ENCODE measurements at regions not wholly inside any gene's neighbourhood (a gene's known extent, or its start where the extent isn't known, plus 50 kb on each side); places are given as distances from the start of the nearest gene placed in this dataset.
A peak's percentile ranks its signal among the peaks of the same experiment; 100 is the strongest.
"Not testable (repeated sequence)": the region's sequence is repeated elsewhere in the genome, so short reads cannot be mapped to it uniquely, and the experiment has no call there.

- no peak overlapping the region for H3K27ac Mint-ChIP-seq (ENCODE audit: unreplicated experiment)
- peaks cover 10% of the 10 kb centered on the region for H3K4me1 Mint-ChIP-seq (ENCODE audit: low read depth, unreplicated experiment)
- DNase-seq: no peak
- no peaks in the 10 kb centered on the region for H3K9me3 Mint-ChIP-seq (ENCODE audit: low read depth, unreplicated experiment)
- CTCF ChIA-PET: no interaction called here
- no TSS peak for BruUV-seq (replicated peaks)
- TF ChIP-seq CTCF (IDR thresholded peaks at IDR 0.05; ENCODE audit: unreplicated experiment): no peak
- H3K36me3 Mint-ChIP-seq (ENCODE audit: insufficient read depth, unreplicated experiment): no peaks in the 10 kb centered on the region
- intact Hi-C loops (cut with micrococcal nuclease; ENCODE audit: unreplicated experiment): no loop called here
- no peaks in the 10 kb centered on the region for H3K27me3 Mint-ChIP-seq (ENCODE audit: unreplicated experiment)
- H3K4me3 Mint-ChIP-seq (ENCODE audit: low read depth, unreplicated experiment): no peak overlapping the region
Measured at GRCh38 chr3:20563251-20563650, 377.2 kb upstream of the SGO1 start.

- CTCF ChIA-PET: no interaction called here
- intact Hi-C loops (cut with micrococcal nuclease; ENCODE audit: unreplicated experiment): no loop called here
- H3K4me3 Mint-ChIP-seq (ENCODE audit: low read depth, unreplicated experiment): no peak overlapping the region
- no peak for TF ChIP-seq CTCF (IDR thresholded peaks at IDR 0.05; ENCODE audit: unreplicated experiment)
- peaks cover 10% of the 10 kb centered on the region for H3K4me1 Mint-ChIP-seq (ENCODE audit: low read depth, unreplicated experiment)
- no peaks in the 10 kb centered on the region for H3K36me3 Mint-ChIP-seq (ENCODE audit: insufficient read depth, unreplicated experiment)
- no TSS peak for BruUV-seq (replicated peaks)
- no peak for DNase-seq
- peak overlapping the region; percentile 43 for H3K27ac Mint-ChIP-seq (ENCODE audit: unreplicated experiment)
- no peaks in the 10 kb centered on the region for H3K27me3 Mint-ChIP-seq (ENCODE audit: unreplicated experiment)
- H3K9me3 Mint-ChIP-seq (ENCODE audit: low read depth, unreplicated experiment): no peaks in the 10 kb centered on the region
Measured at GRCh38 chr3:20561166-20561565, 375.2 kb upstream of the SGO1 start.

GRCh38 chr3:20560446-20560845 lies 374.4 kb upstream of the SGO1 start:
- H3K36me3 Mint-ChIP-seq (ENCODE audit: insufficient read depth, unreplicated experiment); CTCF ChIA-PET; BruUV-seq (replicated peaks); H3K4me3 Mint-ChIP-seq (ENCODE audit: low read depth, unreplicated experiment); H3K27me3 Mint-ChIP-seq (ENCODE audit: unreplicated experiment); intact Hi-C loops (cut with micrococcal nuclease; ENCODE audit: unreplicated experiment); H3K9me3 Mint-ChIP-seq (ENCODE audit: low read depth, unreplicated experiment); H3K27ac Mint-ChIP-seq (ENCODE audit: unreplicated experiment): not testable (repeated sequence)
- peak; percentile 19 for DNase-seq
- H3K4me1 Mint-ChIP-seq (ENCODE audit: low read depth, unreplicated experiment): peaks cover 16% of the 10 kb centered on the region

GRCh38 chr3:20558161-20558560 lies 372.2 kb upstream of the SGO1 start:
- TF ChIP-seq CTCF (IDR thresholded peaks at IDR 0.05; ENCODE audit: unreplicated experiment): no peak
- CTCF ChIA-PET: no interaction called here
- no peak for DNase-seq
- BruUV-seq (replicated peaks): no TSS peak
- Mint-ChIP-seq H3K27me3 (ENCODE audit: unreplicated experiment) (no peaks in the 10 kb centered on the region), H3K4me3 (ENCODE audit: low read depth, unreplicated experiment) (no peak overlapping the region), H3K27ac (ENCODE audit: unreplicated experiment) (no peak overlapping the region), H3K36me3 (ENCODE audit: insufficient read depth, unreplicated experiment) (no peaks in the 10 kb centered on the region), H3K4me1 (ENCODE audit: low read depth, unreplicated experiment) (peaks cover 18% of the 10 kb centered on the region), H3K9me3 (ENCODE audit: low read depth, unreplicated experiment) (no peaks in the 10 kb centered on the region)
- intact Hi-C loops (cut with micrococcal nuclease; ENCODE audit: unreplicated experiment): no loop called here

GRCh38 chr3:20556661-20557060 lies 370.7 kb upstream of the SGO1 start:
- DNase-seq: no peak
- no peak overlapping the region for H3K4me3 Mint-ChIP-seq (ENCODE audit: low read depth, unreplicated experiment)
- BruUV-seq (replicated peaks): no TSS peak
- no peak overlapping the region for H3K27ac Mint-ChIP-seq (ENCODE audit: unreplicated experiment)
- intact Hi-C loops (cut with micrococcal nuclease; ENCODE audit: unreplicated experiment): no loop called here
- peaks cover 18% of the 10 kb centered on the region for H3K4me1 Mint-ChIP-seq (ENCODE audit: low read depth, unreplicated experiment)
- CTCF ChIA-PET: no interaction called here
- no peaks in the 10 kb centered on the region for H3K36me3 Mint-ChIP-seq (ENCODE audit: insufficient read depth, unreplicated experiment)
- H3K9me3 Mint-ChIP-seq (ENCODE audit: low read depth, unreplicated experiment): no peaks in the 10 kb centered on the region
- no peaks in the 10 kb centered on the region for H3K27me3 Mint-ChIP-seq (ENCODE audit: unreplicated experiment)
- TF ChIP-seq CTCF (IDR thresholded peaks at IDR 0.05; ENCODE audit: unreplicated experiment): no peak

All from Calu3 (cell line).